Erythroblast (primary cell): ENCODE measurements at regions not wholly inside any gene's neighbourhood (a gene's known extent, or its start where the extent isn't known, plus 50 kb on each side); places are given as distances from the start of the nearest gene placed in this dataset.

Experiments used
- GATA1 ChIP-seq: IDR thresholded peaks from 2 replicates; pipeline ENCODE4 v1.6.1; 2011; ENCODE audit warnings: low read depth, mild to moderate bottlenecking, control low read depth, low read length, moderate library complexity
- POLR2A ChIP-seq: IDR thresholded peaks from 2 replicates; pipeline ENCODE4 v1.6.1; 2011; ENCODE audit warnings: mild to moderate bottlenecking, low read length

GRCh38 chr4:107220976-107221375 is 184.9 kb upstream of the DKK2 start:
- no peak for TF ChIP-seq POLR2A
- no peak for TF ChIP-seq GATA1
